GM12872 (cell line): ENCODE measurements at regions not wholly inside any gene's neighbourhood (a gene's known extent, or its start where the extent isn't known, plus 50 kb on each side); places are given as distances from the start of the nearest gene placed in this dataset.

ENCODE experiments used
- CTCF ChIP-seq: IDR thresholded peaks from 3 replicates; pipeline ENCODE4 v1.5.1; 2011; ENCODE audit warnings: low read depth, mild to moderate bottlenecking, low read length, moderate library complexity; ENCODE audit not compliant: insufficient read depth

GRCh38 chr12:28793581-28794151 is 355.4 kb upstream of the FAR2 start:
- TF ChIP-seq CTCF = no peak

- TF ChIP-seq CTCF = no peak
Observed at GRCh38 chr12:28794211-28794610, 354.9 kb upstream of the FAR2 start.

DNA sequence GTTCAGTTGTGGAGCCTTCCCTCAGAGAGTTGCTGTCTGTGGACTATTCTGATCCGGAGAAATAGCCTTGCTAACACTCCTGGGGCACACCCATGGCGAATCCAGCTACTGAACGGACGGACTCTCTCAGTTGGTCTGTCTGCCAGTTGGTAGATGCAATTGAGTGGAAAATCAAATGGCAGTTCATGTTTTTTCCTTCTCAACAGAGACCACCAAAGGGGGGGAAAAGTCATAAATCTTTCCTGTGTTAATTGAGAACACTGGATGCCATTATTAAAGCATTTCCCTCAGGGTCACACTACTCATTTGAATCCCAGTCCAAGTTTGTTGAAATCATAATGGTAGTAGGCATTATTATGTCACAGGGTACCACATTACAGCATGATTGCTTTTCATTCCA is 354.3 kb upstream of the FAR2 start:
- TF ChIP-seq CTCF = no peak

GRCh38 chr12:28795311-28795710 is 353.8 kb upstream of the FAR2 start:
- no peak for TF ChIP-seq CTCF

DNA sequence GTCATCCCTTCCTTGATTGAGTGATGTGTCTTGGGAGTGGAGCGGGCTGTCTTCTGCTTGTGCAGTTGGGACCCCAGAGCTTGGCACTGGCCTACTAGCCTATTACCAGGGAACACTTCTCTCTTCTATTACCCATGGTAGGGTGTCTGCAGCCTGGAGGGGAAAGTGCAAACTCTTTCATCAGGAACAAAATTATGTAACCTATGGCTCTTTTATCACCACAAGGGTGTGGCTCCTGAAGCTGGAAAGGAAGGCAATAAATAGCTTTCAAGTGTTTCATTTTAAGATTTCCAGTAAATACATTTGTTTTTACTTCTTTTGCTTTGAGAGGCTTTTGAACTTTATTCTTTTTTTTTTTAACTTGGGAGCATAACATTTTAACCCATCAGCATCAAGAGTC is 349.7 kb upstream of the FAR2 start:
- TF ChIP-seq CTCF = no peak

DNA sequence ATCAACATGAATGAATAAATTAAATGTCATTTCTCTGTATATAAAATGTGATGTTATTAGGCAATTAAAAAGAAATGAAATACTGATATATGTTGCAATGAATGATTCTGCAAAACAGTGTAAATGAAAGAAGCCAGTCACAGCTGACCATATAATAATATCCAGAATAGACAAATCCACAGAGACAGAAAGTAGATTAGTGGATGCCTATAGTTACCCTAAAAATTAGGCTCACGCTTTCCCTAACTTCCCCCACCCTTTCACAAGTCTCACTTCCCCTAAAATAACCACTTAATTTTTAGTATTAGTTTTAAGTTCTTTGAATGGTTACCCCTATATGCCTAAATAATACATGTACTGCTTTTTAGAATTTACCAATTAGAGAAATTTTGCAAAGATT is 348.9 kb upstream of the FAR2 start:
- no peak for TF ChIP-seq CTCF

GRCh38 chr12:28802706-28803438 is 346.2 kb upstream of the FAR2 start:
- no peak for TF ChIP-seq CTCF

DNA sequence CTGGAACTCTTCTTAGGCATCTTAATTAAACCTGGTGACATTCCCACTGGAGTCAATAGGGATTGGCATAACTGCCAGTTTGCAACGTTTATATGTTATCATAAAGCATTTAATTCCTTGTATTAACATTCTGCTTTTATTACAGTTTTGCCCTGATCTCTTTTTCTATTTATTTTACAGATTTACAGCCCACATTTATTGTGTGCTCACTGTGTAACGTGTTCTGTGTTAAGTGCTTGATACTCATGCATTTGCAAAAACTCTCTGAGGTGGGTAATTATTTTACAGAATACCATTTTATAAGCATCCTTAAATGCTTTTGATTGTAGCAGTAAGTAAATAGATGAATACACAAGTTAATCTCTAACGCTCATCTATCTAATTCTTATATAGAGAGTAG is 341.5 kb upstream of the FAR2 start:
- no peak for TF ChIP-seq CTCF
